GM21515 (cell line): ENCODE measurements at regions not wholly inside any gene's neighbourhood (a gene's known extent, or its start where the extent isn't known, plus 50 kb on each side); places are given as distances from the start of the nearest gene placed in this dataset.
"Not testable (repeated sequence)": the region's sequence is repeated elsewhere in the genome, so short reads cannot be mapped to it uniquely, and the experiment has no call there.

Source experiments
- ATAC-seq: cut with Tn5 transposase; IDR thresholded peaks from one replicate; pipeline ENCODE4 v1.9.1; 2021; ENCODE audit not compliant: unreplicated experiment

GRCh38 chr10:55782181-55782580 lies 578.9 kb downstream of the ZWINT start:
- no peak for ATAC-seq

DNA sequence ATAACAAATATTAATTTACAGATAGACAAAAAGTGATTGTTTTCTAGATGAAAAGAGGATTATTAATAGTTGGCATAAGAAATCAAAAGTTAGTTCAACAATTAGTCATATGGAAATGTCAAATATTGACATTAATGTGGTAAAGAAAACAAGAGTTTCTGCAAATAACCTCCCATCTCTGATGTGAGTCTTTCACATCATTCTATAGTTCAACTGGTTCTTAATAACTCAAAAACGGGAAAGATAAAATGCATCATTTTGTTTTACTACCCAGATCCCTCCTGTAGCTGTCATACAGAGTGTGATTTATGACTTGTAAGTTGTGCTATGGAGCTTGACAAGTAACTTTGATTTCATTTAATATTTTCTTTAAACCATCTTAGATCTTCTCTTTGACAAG lies 594.8 kb downstream of the ZWINT start:
- no peak for ATAC-seq

GRCh38 chr10:55750458-55750857 lies 610.6 kb downstream of the ZWINT start:
- no peak for ATAC-seq

DNA sequence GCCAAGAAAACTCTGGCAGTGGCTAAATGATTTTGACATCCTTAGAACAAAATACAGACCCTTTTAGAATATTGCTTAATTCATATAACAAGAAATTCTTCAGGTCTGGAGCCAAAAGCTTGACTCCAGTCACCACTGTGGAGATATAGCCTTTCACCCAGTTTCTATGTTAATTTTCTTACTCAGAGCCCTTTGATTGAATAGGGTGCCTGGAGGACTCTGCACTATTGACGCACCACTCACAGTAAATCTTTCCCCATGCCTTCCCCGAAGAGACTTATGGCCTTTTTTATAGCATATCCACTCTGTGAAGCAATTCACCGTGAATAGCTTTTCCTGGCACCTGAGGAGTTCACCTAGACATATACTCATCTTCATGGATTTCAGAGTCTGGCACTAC lies 613.8 kb downstream of the ZWINT start:
- ATAC-seq = no peak

DNA sequence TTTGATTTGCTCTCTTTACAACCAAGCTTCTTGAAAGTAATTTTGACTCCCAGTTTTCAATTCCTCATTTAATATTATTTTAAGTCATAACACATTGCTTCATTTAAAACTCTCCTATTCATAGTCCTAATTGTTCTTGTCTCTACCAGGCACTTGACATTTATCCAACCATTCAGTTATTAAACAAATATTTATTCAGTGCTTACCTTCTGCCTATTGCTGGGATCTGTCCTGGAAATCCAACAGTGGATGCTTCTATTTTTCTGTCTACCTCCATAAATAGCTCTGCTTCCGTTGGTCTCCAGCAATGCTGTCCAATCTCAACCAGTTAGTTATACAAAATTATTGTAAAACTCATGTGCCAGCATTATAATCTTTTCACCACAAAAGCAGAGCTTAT lies 615.1 kb downstream of the ZWINT start:
- no peak for ATAC-seq

DNA sequence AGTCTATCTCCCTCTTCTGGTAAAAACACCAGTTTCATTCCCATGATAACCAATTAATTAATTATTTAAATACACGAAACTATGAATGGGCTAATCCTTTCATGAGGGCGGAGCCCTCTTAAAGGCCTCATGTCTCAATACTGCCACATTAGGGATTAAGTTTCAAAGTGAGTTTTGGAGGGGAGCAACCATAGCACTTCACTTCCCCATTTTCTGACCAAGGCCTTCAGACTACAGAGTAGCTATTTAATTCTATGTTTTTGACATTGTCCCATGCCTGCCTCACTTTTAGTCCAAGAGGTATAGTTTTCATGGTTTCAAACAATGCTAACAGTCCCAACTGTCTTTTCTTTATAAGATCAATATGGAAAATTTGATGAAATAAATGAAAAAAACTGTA lies 618.6 kb downstream of the ZWINT start:
- ATAC-seq = no peak

- ATAC-seq = peak; percentile 57
Observed at GRCh38 chr10:55740767-55741166, 620.3 kb downstream of the ZWINT start.

DNA sequence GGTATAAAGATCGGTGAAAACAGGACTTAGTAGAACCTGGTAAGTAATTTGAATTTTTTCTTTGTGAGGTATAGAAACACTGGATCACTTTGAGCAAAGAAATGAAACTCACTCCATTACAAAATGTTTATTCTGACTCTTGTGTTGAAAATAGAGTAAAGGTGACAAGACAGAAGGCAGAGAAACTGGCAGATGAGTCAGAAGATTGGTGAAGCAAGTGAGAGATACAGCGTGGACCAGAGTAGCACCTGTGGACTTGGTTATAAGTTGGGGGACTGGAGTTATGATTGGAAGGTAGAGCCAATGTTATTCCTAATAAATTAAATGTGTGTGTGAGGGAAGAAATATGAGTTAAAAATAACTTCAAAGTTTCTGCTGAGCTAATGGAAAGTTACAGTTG lies 620.9 kb downstream of the ZWINT start:
- ATAC-seq = no peak

GRCh38 chr10:55734112-55734511 lies 626.9 kb downstream of the ZWINT start:
- ATAC-seq = no peak

GRCh38 chr10:55704950-55705349 lies 656.1 kb downstream of the ZWINT start:
- no peak for ATAC-seq

DNA sequence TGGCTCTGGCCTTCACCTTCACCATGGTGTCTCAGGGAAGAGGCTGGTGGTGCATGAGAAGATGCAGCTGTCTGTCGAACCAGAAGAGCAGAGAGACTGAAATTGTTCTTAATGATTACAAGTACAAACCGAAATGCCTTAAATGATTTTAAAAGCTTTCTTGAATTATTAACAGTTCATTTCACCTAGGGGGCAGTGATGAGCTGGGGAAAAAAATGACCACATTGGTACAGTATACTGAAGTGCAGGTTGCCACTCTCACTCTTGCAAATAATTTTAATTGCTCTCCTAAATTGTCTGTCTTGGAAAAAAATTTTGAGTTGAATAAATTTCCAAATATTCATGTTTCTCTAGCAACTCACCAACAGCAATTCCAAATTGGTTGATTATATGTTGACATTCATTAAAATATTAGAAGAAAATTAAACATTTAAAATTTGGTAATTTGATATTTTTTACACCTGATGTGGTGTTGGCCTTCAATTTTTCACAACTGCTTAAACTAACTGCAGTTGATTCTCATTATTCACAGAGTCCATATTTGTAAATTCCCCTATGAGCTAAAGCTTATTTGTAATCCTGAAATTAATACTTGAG lies 692.6 kb downstream of the ZWINT start:
- no peak for ATAC-seq

DNA sequence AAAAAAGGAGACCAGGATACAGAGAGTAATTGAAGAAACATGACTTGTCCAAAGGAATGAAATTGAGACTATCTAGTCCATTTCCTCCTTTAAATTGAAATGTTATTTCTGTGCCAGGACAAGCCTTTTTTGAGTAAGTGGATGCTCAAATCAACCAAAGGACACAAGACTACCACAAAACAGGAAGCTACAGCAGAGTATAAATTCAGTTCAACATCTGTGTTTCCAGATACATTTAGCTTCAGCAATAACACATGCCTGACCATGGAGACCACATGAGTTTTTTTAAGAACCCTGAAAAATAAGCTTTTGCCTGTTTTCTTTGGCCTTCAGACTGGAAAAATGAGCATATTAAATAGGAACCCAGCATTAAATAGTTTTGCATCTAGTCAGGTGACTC lies 707.5 kb downstream of the ZWINT start:
- no peak for ATAC-seq

DNA sequence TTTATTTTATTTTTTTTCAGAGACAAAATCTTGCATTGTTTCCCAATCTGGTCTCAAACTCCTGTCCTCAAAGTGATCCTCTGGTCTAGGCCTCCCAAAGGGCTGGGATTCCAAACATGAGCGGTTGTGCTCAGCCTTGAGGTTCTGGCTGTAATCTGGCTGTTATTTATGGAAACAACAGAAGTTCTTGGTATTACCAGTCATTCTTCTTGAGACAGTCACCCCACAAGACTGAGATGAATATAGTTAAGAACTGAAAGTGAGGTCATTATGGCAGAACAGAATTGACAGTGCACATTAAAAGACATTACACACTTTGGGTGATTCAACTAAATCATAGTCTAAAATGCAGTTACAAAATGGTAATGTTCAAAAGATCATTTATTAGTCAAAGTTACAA lies 719.5 kb downstream of the ZWINT start:
- no peak for ATAC-seq

GRCh38 chr10:55631071-55631654 lies 729.9 kb downstream of the ZWINT start:
- peak; percentile 79 for ATAC-seq

DNA sequence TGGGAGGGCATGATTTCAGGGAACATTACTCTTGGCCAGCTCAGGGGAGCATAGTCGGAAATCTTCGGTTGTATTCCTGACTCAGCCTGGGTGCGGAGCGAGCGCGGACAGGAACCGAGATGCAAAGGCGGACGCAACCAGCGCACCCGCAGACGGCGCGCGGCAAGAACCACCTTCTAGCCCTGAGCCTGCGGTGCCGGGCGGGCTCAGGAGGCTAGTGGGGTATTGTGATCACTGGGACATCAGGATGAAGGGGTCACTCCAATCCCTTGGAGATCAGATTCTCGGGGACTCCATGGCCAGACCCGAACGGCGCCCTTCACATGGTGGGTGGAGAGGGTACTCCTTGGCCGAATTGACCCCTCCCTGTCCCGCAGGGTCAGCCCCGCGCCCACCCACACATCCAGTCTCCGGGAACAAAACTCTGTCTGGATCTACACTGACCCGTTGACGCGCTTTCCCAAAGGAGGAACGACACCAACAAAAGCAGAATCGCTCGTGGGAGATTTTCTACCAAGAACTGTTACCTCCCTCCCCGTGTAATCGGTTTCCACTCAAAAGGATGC lies 730.5 kb downstream of the ZWINT start:
- ATAC-seq = no peak

DNA sequence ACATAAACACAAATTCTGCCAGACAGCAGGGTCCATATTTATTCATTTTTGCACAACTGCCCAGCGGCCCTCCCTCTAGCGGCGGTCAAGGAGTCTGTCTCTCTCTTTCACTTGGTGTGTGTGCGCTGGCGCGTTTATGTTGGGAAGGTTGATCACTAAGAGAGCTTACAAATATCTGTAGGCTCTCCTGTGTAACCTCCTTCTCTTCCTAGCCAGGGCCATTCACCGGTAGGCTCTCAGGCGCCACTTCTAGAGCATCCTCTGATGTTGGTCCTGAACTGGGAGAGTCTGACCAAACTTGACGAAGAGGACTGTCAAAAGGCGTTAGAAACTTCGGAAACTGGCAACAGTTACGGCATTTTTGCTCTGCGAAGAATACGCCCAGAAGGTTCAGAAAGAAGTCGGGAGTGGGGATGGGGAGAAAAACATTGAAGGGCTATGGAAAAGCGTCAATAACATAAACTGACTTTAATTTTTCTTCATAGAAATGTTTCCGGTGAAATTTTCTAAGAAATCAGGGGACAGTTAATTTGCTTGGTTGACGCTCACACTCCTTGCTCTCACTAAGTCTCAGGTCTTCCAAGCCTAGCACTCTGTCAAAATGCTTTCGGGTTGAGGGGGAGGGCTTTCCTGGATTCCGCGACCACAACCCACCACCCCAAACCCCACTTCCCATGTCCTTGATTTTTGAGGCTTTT lies 731.1 kb downstream of the ZWINT start:
- ATAC-seq = no peak

GRCh38 chr10:55628260-55628701 lies 732.8 kb downstream of the ZWINT start:
- ATAC-seq = no peak

DNA sequence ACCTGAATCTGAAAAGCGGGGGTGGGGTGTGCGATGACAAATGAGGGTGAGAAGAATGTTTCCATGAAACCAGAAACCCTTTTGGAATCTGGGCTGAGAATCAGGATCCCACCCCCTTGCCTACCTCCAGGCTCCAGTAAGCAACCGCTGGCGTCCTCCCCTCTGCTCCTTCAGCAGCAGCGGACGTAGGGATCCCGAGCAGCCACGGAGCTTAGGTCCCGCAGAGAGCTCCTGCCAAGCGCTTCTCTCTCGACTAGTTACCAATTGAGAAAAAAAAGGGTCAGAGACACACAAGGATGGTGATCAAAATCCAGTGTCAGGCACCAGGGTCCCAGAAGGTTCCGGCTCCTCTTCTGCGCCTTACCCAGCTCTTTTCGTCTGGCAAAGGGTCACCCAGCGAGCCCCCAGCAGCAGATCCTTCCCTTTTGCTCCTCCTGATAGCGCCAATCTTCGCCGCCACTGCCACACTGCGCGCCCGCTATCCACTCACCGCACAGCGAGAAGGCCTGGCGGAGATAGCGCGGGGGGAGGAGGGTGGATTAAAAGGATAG lies 733.5 kb downstream of the ZWINT start:
- ATAC-seq = no peak

GRCh38 chr10:55601690-55602478 lies 759.2 kb downstream of the ZWINT start:
- not testable (repeated sequence) for ATAC-seq

DNA sequence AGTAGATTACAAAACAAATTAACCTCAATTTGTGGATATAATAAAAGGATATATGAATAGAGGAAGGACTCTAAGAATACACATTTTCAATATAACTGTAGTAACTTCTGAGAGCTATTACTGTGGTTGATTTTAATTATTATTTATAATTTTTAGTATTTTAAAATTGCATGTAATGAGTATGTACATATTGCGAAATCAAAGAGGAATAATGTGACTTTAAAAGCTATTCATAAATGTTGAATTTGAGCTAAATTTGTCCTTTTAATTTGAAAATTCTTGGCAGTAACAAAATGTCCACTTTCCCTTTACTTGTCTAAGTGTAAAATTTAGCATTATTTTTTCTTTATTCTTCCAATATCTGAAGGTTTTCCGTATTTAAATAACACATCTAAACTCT lies 750.6 kb upstream of the PCDH15 start:
- ATAC-seq = no peak

DNA sequence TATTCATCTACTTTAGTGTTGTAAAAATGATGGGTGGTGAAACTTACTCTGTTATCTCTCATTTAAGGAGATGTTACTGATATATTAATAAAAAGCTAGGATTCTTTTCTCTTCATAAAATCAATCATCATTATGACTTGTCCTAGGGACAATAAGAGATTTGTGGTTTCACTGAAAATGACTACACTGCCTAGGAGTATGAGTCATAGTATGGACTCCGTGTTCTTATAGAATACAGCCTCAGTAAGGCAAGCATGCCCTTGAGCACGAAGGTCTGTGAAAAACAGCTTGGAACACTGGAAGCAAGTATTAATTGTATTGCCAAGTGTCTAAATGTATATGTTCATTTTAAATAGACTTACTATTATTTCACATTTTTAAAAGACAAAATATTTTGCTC lies 749.2 kb upstream of the PCDH15 start:
- no peak for ATAC-seq
